IPS-15b (cell line): ENCODE measurements at regions not wholly inside any gene's neighbourhood (a gene's known extent, or its start where the extent isn't known, plus 50 kb on each side); places are given as distances from the start of the nearest gene placed in this dataset.

Experiments
- H3K27me3 ChIP-seq: one replicate; pipeline ENCODE4 v1.6.1; 2013; ENCODE audit warnings: low read length; ENCODE audit not compliant: control insufficient read depth, insufficient read depth
- H3K36me3 ChIP-seq: one replicate; pipeline ENCODE4 v1.6.1; 2013; ENCODE audit warnings: low read length; ENCODE audit not compliant: control insufficient read depth, insufficient read depth
- H3K4me1 ChIP-seq: one replicate; pipeline ENCODE4 v1.6.1; 2013; ENCODE audit warnings: mild to moderate bottlenecking, low read length; ENCODE audit not compliant: control insufficient read depth, insufficient read depth
- H3K4me3 ChIP-seq: one replicate; pipeline ENCODE4 v1.5.1; 2013; ENCODE audit warnings: low read depth, low read length
- H3K9ac ChIP-seq: one replicate; pipeline ENCODE4 v1.6.1; 2013; ENCODE audit warnings: low read depth, mild to moderate bottlenecking, low read length
- H3K9me3 ChIP-seq: one replicate; pipeline ENCODE4 v1.6.1; 2013; ENCODE audit warnings: mild to moderate bottlenecking, low read length; ENCODE audit not compliant: control insufficient read depth, insufficient read depth

GRCh38 chr15:94535298-94536048 is 304.1 kb downstream of the MCTP2 start:
- H3K9ac ChIP-seq, result no peak overlapping the region
- peaks cover 4% of the 10 kb centered on the region for H3K4me1 ChIP-seq
- no peak overlapping the region for H3K4me3 ChIP-seq
- no peaks in the 10 kb centered on the region for H3K27me3 ChIP-seq
- H3K9me3 ChIP-seq, result no peaks in the 10 kb centered on the region
- no peaks in the 10 kb centered on the region for H3K36me3 ChIP-seq

- Histone ChIP-seq H3K9ac (no peak overlapping the region), H3K36me3 (no peaks in the 10 kb centered on the region), H3K9me3 (no peaks in the 10 kb centered on the region), H3K4me1 (peaks cover 4% of the 10 kb centered on the region), H3K4me3 (no peak overlapping the region), H3K27me3 (no peaks in the 10 kb centered on the region)
Observed at GRCh38 chr15:94536549-94536948, 305.2 kb downstream of the MCTP2 start.

- Histone ChIP-seq H3K36me3 (no peaks in the 10 kb centered on the region), H3K27me3 (no peaks in the 10 kb centered on the region)
Observed at GRCh38 chr15:94538280-94538679, 306.9 kb downstream of the MCTP2 start.

GRCh38 chr15:94542391-94542790 is 311.0 kb downstream of the MCTP2 start:
- no peaks in the 10 kb centered on the region for H3K9me3 ChIP-seq
- no peaks in the 10 kb centered on the region for H3K4me1 ChIP-seq
- H3K9ac ChIP-seq, result no peak overlapping the region
- no peaks in the 10 kb centered on the region for H3K27me3 ChIP-seq
- no peaks in the 10 kb centered on the region for H3K36me3 ChIP-seq
- no peak overlapping the region for H3K4me3 ChIP-seq

More at GRCh38 chr15:94538280-94538679, 306.9 kb downstream of the MCTP2 start:
- no peaks in the 10 kb centered on the region for H3K4me1 ChIP-seq
- H3K9ac ChIP-seq, result no peak overlapping the region
- H3K4me3 ChIP-seq, result no peak overlapping the region
- no peaks in the 10 kb centered on the region for H3K9me3 ChIP-seq

- Histone ChIP-seq H3K9me3 (no peaks in the 10 kb centered on the region), H3K4me3 (no peak overlapping the region), H3K27me3 (no peaks in the 10 kb centered on the region), H3K4me1 (no peaks in the 10 kb centered on the region), H3K9ac (no peak overlapping the region), H3K36me3 (no peaks in the 10 kb centered on the region)
Observed at GRCh38 chr15:94546808-94547207, 315.4 kb downstream of the MCTP2 start.

- no peaks in the 10 kb centered on the region for H3K9me3 ChIP-seq
- H3K9ac ChIP-seq, result no peak overlapping the region
- H3K4me3 ChIP-seq, result no peak overlapping the region
- no peaks in the 10 kb centered on the region for H3K27me3 ChIP-seq
- no peaks in the 10 kb centered on the region for H3K36me3 ChIP-seq
- no peaks in the 10 kb centered on the region for H3K4me1 ChIP-seq
Observed at GRCh38 chr15:94547711-94548110, 316.4 kb downstream of the MCTP2 start.

- Histone ChIP-seq H3K27me3 (no peaks in the 10 kb centered on the region), H3K9ac (no peak overlapping the region), H3K36me3 (no peaks in the 10 kb centered on the region), H3K4me3 (no peak overlapping the region), H3K9me3 (no peaks in the 10 kb centered on the region), H3K4me1 (no peaks in the 10 kb centered on the region)
Observed at GRCh38 chr15:94555841-94556519, 324.6 kb downstream of the MCTP2 start.

GRCh38 chr15:94561036-94561689 is 329.8 kb downstream of the MCTP2 start:
- Histone ChIP-seq H3K4me3 (no peak overlapping the region), H3K4me1 (no peaks in the 10 kb centered on the region), H3K36me3 (no peaks in the 10 kb centered on the region), H3K27me3 (no peaks in the 10 kb centered on the region), H3K9me3 (no peaks in the 10 kb centered on the region), H3K9ac (no peak overlapping the region)

GRCh38 chr15:94563456-94563855 is 332.1 kb downstream of the MCTP2 start:
- Histone ChIP-seq H3K4me3 (no peak overlapping the region), H3K9me3 (no peaks in the 10 kb centered on the region), H3K27me3 (no peaks in the 10 kb centered on the region), H3K4me1 (no peaks in the 10 kb centered on the region), H3K36me3 (no peaks in the 10 kb centered on the region), H3K9ac (no peak overlapping the region)

- no peak overlapping the region for H3K9ac ChIP-seq
- H3K4me3 ChIP-seq, result no peak overlapping the region
- H3K27me3 ChIP-seq, result no peaks in the 10 kb centered on the region
- H3K36me3 ChIP-seq, result no peaks in the 10 kb centered on the region
- peaks cover 2% of the 10 kb centered on the region for H3K4me1 ChIP-seq
- H3K9me3 ChIP-seq, result no peaks in the 10 kb centered on the region
Observed at GRCh38 chr15:94576889-94577533, 345.6 kb downstream of the MCTP2 start.

GRCh38 chr15:94579286-94579685 is 347.9 kb downstream of the MCTP2 start:
- Histone ChIP-seq H3K9me3 (no peaks in the 10 kb centered on the region), H3K4me1 (peaks cover 2% of the 10 kb centered on the region), H3K9ac (no peak overlapping the region), H3K4me3 (no peak overlapping the region), H3K36me3 (no peaks in the 10 kb centered on the region), H3K27me3 (no peaks in the 10 kb centered on the region)
